HG03354 (cell line): ENCODE measurements at regions not wholly inside any gene's neighbourhood (a gene's known extent, or its start where the extent isn't known, plus 50 kb on each side); places are given as distances from the start of the nearest gene placed in this dataset.
A peak's percentile ranks its signal among the peaks of the same experiment; 100 is the strongest.

Source experiments
- ATAC-seq: cut with Tn5 transposase; IDR thresholded peaks from one replicate; pipeline ENCODE4 v1.9.1; 2021; ENCODE audit warnings: mild to moderate bottlenecking; ENCODE audit not compliant: unreplicated experiment, poor library complexity, severe bottlenecking

GRCh38 chr7:46165276-46165675, 244.2 kb upstream of the IGFBP3 start:
- ATAC-seq: no peak

- no peak for ATAC-seq
Measured at GRCh38 chr7:46164629-46165028, 243.6 kb upstream of the IGFBP3 start.

GRCh38 chr7:46163246-46163645, 242.2 kb upstream of the IGFBP3 start:
- no peak for ATAC-seq

GRCh38 chr7:46162609-46163008, 241.5 kb upstream of the IGFBP3 start:
- no peak for ATAC-seq

- no peak for ATAC-seq
Measured at GRCh38 chr7:46160861-46161260, 239.8 kb upstream of the IGFBP3 start.

- no peak for ATAC-seq
Measured at GRCh38 chr7:46157931-46158330, 236.9 kb upstream of the IGFBP3 start.

- no peak for ATAC-seq
Measured at GRCh38 chr7:46157404-46157803, 236.3 kb upstream of the IGFBP3 start.

- no peak for ATAC-seq
Measured at GRCh38 chr7:46156853-46157252, 235.8 kb upstream of the IGFBP3 start.

- no peak for ATAC-seq
Measured at GRCh38 chr7:46156086-46156485, 235.0 kb upstream of the IGFBP3 start.

GRCh38 chr7:46155367-46155766, 234.3 kb upstream of the IGFBP3 start:
- no peak for ATAC-seq

- peak; percentile 60 for ATAC-seq
Measured at GRCh38 chr7:46153951-46154787, 233.1 kb upstream of the IGFBP3 start.

GRCh38 chr7:46153583-46153950, 232.5 kb upstream of the IGFBP3 start:
- ATAC-seq: peak; percentile 32

- no peak for ATAC-seq
Measured at GRCh38 chr7:46152696-46153095, 231.6 kb upstream of the IGFBP3 start.

- ATAC-seq: no peak
Measured at GRCh38 chr7:46150721-46151120, 229.6 kb upstream of the IGFBP3 start.

- no peak for ATAC-seq
Measured at GRCh38 chr7:46150202-46150601, 229.1 kb upstream of the IGFBP3 start.

GRCh38 chr7:46147871-46148270, 226.8 kb upstream of the IGFBP3 start:
- ATAC-seq: no peak

- no peak for ATAC-seq
Measured at GRCh38 chr7:46146454-46147255, 225.6 kb upstream of the IGFBP3 start.

- no peak for ATAC-seq
Measured at GRCh38 chr7:46145412-46145811, 224.3 kb upstream of the IGFBP3 start.

GRCh38 chr7:46143949-46144917, 223.2 kb upstream of the IGFBP3 start:
- no peak for ATAC-seq

GRCh38 chr7:46143421-46143820, 222.3 kb upstream of the IGFBP3 start:
- ATAC-seq: no peak
